Large intestine (tissue), 3 donors: ENCODE measurements at regions not wholly inside any gene's neighbourhood (a gene's known extent, or its start where the extent isn't known, plus 50 kb on each side); places are given as distances from the start of the nearest gene placed in this dataset.

Source experiments
- DNase-seq, 2 donors: peaks; one replicate each; pipeline versions ENCODE4 v3.0.0 to v3.0.0-alpha.2; 2013
- H3K27ac ChIP-seq: one replicate; pipeline ENCODE4 v1.5.1; 2013; ENCODE audit warnings: low read length
- H3K27me3 ChIP-seq: 2 replicates; pipeline ENCODE4 v1.6.1; 2013; ENCODE audit warnings: low read length; ENCODE audit not compliant: control insufficient read depth, insufficient read depth
- H3K36me3 ChIP-seq: 2 replicates; pipeline ENCODE4 v1.6.1; 2013; ENCODE audit warnings: low read length; ENCODE audit not compliant: control insufficient read depth, insufficient read depth
- H3K4me1 ChIP-seq: one replicate; pipeline ENCODE4 v1.6.1; 2013; ENCODE audit warnings: low read length; ENCODE audit not compliant: control insufficient read depth, insufficient read depth
- H3K4me3 ChIP-seq: one replicate; pipeline ENCODE4 v1.5.1; 2013; ENCODE audit warnings: low read length
- H3K9me3 ChIP-seq: one replicate; pipeline ENCODE4 v1.6.1; 2013; ENCODE audit warnings: mild to moderate bottlenecking, low read depth, low read length, moderate library complexity; ENCODE audit not compliant: control insufficient read depth
- WGBS: methylation state at CpG from one replicate; pipeline ENCODE4 v1.1.5; 2013; ENCODE audit warnings: low lambda C conversion rate; ENCODE audit not compliant: insufficient coverage; 5-methylcytosine and 5-hydroxymethylcytosine counted together

DNA sequence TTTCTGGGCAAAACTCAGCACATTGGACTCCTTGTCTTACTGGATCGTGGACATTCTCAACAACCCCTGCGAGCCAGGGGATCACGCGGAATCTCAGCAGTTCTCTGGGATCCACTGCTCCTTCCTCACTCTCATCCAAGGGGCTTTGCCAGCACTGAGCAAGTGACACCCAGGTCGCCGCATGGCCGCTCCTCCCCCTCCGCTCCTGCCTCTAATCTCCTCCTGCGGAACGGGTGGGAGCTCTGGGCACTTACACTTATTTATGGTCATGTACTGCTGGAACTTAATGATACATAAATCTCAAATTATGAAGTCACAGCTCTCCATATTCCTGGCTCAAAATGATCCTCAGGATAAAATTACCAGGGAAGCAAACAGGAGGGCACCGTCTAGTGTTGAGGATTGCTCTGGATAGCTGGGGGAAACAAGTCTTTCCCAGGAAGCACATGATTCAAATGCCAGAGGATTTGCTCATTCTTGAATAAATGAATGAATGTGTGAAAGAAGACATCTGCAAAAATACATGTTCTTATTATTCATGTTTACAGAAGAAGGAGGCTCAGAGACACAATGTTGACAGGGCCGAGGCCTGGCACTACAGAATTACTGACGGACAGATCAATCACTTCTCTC lies 1077.3 kb downstream of the TBC1D22A start:
- no peaks in the 10 kb centered on the region for H3K27me3 ChIP-seq
- no peaks in the 10 kb centered on the region for H3K9me3 ChIP-seq
- no peak for DNase-seq
- no peak overlapping the region for H3K4me3 ChIP-seq
- WGBS: 95% methylated on average over 3 of the region's 13 CpGs
- H3K27ac ChIP-seq: no peak overlapping the region
- no peaks in the 10 kb centered on the region for H3K36me3 ChIP-seq
- no peaks in the 10 kb centered on the region for H3K4me1 ChIP-seq

GRCh38 chr22:47837703-47838102 lies 1075.3 kb downstream of the TBC1D22A start:
- Histone ChIP-seq H3K9me3 (no peaks in the 10 kb centered on the region), H3K4me1 (no peaks in the 10 kb centered on the region), H3K36me3 (no peaks in the 10 kb centered on the region), H3K4me3 (no peak overlapping the region), H3K27me3 (no peaks in the 10 kb centered on the region), H3K27ac (no peak overlapping the region)
- no peak for DNase-seq
- 70% methylated on average over 2 of the region's 3 CpGs for WGBS

DNA sequence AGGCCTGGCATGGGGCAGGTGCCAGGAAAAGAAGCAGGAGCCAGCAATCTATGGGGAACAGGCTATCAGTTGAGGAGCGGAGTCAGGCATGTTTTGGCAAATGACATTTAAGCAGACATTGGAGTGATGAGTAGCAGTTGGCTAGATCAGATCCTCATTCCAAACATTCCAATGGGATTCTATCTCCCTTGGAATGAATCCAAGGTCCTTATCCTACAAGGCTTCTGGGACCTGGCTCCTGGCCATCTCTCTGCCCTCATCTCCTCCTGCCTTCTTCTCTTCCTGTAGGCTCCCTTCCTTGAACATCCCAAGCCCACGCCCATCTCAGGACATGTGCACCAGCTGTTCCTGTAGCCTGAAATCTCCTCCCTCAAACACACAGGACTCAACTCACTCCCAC lies 1074.5 kb downstream of the TBC1D22A start:
- Histone ChIP-seq H3K4me3 (no peak overlapping the region), H3K36me3 (no peaks in the 10 kb centered on the region), H3K27ac (no peak overlapping the region), H3K27me3 (no peaks in the 10 kb centered on the region), H3K9me3 (no peaks in the 10 kb centered on the region), H3K4me1 (no peaks in the 10 kb centered on the region)
- no CpG with 5 or more reads among the region's 2 CpGs for WGBS
- DNase-seq: no peak

- no peaks in the 10 kb centered on the region for H3K36me3 ChIP-seq
- H3K27ac ChIP-seq: no peak overlapping the region
- no peaks in the 10 kb centered on the region for H3K4me1 ChIP-seq
- no peaks in the 10 kb centered on the region for H3K9me3 ChIP-seq
- no peaks in the 10 kb centered on the region for H3K27me3 ChIP-seq
- no peak overlapping the region for H3K4me3 ChIP-seq
- DNase-seq: no peak
- 70% methylated on average over 2 of the region's 7 CpGs for WGBS
Measured at GRCh38 chr22:47835726-47836125, 1073.3 kb downstream of the TBC1D22A start.

DNA sequence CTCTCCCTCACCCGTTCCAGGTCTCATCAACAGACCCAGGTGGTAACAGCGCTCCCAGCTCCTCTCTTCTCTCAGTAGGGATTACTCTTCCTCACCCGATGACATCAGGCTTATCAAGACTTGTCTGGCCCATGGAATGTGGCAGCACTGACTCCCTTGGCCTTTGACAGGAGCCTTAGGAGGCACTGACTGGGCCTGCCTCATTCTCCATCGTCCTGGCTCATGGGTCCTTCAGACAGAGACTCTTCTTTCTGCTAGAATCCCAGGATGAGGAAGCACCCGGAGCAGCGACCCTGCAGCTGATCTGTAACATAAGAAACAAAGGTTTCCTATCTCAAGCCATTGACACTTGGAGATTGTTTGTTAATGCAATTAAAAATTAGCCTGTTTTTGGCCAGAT lies 1063.6 kb downstream of the TBC1D22A start:
- Histone ChIP-seq H3K27ac (no peak overlapping the region), H3K27me3 (no peaks in the 10 kb centered on the region), H3K36me3 (no peaks in the 10 kb centered on the region), H3K9me3 (no peaks in the 10 kb centered on the region), H3K4me3 (no peak overlapping the region), H3K4me1 (no peaks in the 10 kb centered on the region)
- WGBS: no CpG with 5 or more reads among the region's 6 CpGs
- no peak for DNase-seq

DNA sequence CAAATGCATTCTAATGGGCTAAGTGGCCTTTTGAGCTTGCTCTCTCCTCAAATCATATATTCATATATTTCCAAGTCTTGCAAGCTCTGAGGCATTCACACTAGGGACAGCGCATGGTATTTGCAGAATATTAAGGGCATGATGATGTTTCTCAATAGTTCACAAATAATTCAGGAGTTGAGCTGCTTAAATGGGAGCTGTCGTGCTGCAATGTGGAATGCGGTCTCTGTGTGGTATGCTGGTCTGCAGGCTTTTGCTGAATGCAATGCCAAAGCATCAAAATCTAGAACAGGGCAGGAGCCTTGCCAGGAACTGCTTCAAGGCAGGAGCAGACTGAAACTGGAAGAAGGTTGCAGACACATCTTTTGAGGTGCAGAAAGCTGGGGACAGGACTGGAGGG lies 1060.0 kb downstream of the TBC1D22A start:
- H3K4me3 ChIP-seq: no peak overlapping the region
- no peaks in the 10 kb centered on the region for H3K27me3 ChIP-seq
- H3K36me3 ChIP-seq: no peaks in the 10 kb centered on the region
- no peaks in the 10 kb centered on the region for H3K9me3 ChIP-seq
- WGBS: no CpG with 5 or more reads among the region's 3 CpGs
- H3K27ac ChIP-seq: no peak overlapping the region
- no peaks in the 10 kb centered on the region for H3K4me1 ChIP-seq
- DNase-seq: no peak

GRCh38 chr22:47818496-47818895 lies 1056.0 kb downstream of the TBC1D22A start:
- 100% methylated on average over 1 of the region's 9 CpGs for WGBS
- H3K27me3 ChIP-seq: no peaks in the 10 kb centered on the region
- no peaks in the 10 kb centered on the region for H3K4me1 ChIP-seq
- no peak for DNase-seq
- H3K9me3 ChIP-seq: no peaks in the 10 kb centered on the region
- H3K4me3 ChIP-seq: no peak overlapping the region
- no peaks in the 10 kb centered on the region for H3K36me3 ChIP-seq
- no peak overlapping the region for H3K27ac ChIP-seq

DNA sequence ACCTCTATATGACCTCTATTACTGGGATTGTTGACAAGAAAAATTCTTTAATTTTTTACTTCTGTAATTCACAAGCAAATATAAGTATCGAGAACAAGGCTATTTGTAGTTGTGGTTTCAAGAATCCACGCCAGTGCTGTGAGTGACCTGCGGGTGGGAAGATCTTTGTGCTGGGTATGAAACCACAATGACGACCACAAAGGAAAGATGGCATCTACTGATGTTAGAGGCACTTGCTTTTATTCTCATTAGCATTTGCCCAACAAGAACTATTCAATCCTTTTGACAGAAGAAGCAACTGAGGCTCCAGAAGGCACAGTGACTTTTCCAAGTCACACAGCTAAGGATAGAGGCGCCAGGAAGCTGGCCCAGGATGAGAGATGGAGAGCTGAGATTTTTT lies 1054.9 kb downstream of the TBC1D22A start:
- WGBS: no CpG with 5 or more reads among the region's 5 CpGs
- H3K27ac ChIP-seq: no peak overlapping the region
- no peaks in the 10 kb centered on the region for H3K36me3 ChIP-seq
- no peaks in the 10 kb centered on the region for H3K27me3 ChIP-seq
- H3K4me3 ChIP-seq: no peak overlapping the region
- DNase-seq: no peak
- no peaks in the 10 kb centered on the region for H3K9me3 ChIP-seq
- H3K4me1 ChIP-seq: no peaks in the 10 kb centered on the region

- Histone ChIP-seq H3K4me3 (no peak overlapping the region), H3K4me1 (no peaks in the 10 kb centered on the region), H3K9me3 (no peaks in the 10 kb centered on the region), H3K27ac (no peak overlapping the region), H3K27me3 (no peaks in the 10 kb centered on the region), H3K36me3 (no peaks in the 10 kb centered on the region)
- no CpG with 5 or more reads among the region's 9 CpGs for WGBS
- DNase-seq: no peak
Measured at GRCh38 chr22:47816863-47817210, 1054.4 kb downstream of the TBC1D22A start.

GRCh38 chr22:47816121-47816862 lies 1053.8 kb downstream of the TBC1D22A start:
- Histone ChIP-seq H3K4me3 (no peak overlapping the region), H3K27me3 (no peaks in the 10 kb centered on the region), H3K4me1 (no peaks in the 10 kb centered on the region), H3K27ac (no peak overlapping the region), H3K36me3 (no peaks in the 10 kb centered on the region), H3K9me3 (no peaks in the 10 kb centered on the region)
- WGBS: 100% methylated on average over 1 of the region's 16 CpGs
- no peak for DNase-seq

GRCh38 chr22:47814474-47814873 lies 1052.0 kb downstream of the TBC1D22A start:
- Histone ChIP-seq H3K27me3 (no peaks in the 10 kb centered on the region), H3K4me3 (no peak overlapping the region), H3K27ac (no peak overlapping the region), H3K4me1 (no peaks in the 10 kb centered on the region), H3K9me3 (peaks cover 3% of the 10 kb centered on the region), H3K36me3 (no peaks in the 10 kb centered on the region)
- WGBS: no CpG with 5 or more reads among the region's 1 CpG
- DNase-seq: no peak
